EL (cell line): ENCODE measurements at regions not wholly inside any gene's neighbourhood (a gene's known extent, or its start where the extent isn't known, plus 50 kb on each side); places are given as distances from the start of the nearest gene placed in this dataset.
"Not testable (repeated sequence)": the region's sequence is repeated elsewhere in the genome, so short reads cannot be mapped to it uniquely, and the experiment has no call there.

ENCODE experiments used
- DNase-seq: peaks from one replicate; pipeline ENCODE4 v3.0.0-alpha.2; 2016

DNA sequence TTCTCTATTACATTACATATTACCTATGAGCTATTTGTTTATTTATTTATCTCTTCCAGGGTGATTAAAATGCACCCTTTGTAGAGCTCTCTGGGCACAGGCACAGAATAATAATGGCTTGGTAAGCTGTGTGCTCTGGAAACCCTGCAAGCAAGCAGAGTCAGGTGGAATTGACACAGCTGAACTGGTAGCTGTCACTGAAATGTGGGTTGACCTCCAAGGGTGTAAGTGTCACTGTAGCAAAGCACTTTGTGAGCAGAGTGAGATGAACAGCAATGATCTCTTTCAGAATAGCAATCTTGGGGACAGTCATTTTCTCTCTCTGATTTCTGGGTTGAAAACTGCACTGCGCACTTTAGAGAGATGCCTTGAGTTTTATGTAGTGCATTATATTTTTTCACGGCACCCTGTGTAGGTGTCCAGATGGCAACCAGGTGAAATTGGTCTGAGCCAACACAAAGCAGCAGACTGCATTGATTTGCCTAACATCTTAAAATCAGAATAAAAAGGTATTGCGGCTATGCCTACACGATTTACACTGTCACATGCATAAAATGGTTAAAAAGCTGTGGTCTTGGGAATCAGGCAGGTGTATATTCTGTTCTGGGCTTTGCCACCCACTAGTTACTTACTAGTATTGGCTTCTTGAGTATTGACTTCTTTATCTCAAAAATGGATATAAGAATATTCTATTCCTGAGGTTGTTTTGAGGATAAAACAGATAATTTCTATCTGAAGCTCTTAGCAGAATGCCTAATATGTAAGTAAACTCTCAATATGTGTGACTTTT is 450.3 kb downstream of the RAPGEF2 start:
- no peak for DNase-seq

DNA sequence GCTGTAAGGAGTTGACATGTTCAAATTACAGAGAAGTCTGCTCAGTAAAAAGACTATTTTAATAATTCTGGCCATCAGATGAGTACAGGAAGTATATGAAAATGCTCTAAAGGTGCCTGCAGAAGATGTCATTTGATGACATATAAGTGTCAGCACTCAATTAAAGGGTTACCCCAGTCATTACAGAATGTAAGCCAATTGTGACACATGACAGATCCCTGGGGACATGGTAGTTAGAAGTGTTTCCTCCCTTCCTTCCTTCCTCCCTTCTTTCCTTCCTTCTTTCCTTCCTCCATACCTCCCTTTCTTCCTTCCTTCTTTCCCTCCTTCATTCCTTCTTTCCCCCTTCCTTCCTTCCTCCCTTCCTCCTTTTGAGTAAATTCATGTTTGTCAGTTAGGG is 453.0 kb downstream of the RAPGEF2 start:
- DNase-seq, result no peak

DNA sequence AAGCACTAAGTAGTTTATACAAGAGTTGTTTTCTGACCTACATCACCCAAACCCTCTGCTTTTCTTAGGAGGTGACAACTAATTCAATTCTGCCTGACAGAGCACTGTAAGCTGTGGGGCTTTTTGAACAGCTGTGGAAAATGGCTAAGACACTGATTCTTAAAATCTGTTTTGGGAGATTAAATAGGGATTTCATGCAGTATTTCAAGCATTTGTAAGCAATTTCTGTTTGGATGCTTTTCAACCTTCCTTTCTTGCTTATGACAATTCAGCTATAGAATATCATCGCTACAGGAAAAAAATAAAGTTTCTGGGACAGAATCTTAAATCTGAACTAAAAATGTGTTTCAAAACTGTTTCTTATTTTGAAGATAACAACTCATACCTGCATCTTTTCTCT is 459.5 kb downstream of the RAPGEF2 start:
- DNase-seq, result no peak

DNA sequence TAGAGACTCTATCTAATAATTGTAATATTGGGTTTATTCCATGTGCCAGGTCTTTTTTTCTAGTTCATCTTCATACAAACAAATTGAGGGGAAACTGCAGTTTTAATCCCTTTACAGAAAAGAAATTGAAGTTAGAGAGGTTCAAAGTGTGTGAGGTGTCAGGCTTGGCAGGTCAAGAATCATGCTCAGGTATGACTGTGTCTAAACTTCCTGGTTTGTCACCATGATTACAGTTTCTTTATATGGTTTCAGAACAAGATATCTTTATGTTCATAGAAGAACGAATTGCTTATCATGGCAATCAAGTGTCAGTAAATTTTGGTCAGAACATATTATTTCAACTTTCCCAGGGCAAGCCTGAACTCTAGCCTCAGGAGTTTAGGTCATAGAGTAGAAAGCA is 460.4 kb downstream of the RAPGEF2 start:
- DNase-seq, result no peak

DNA sequence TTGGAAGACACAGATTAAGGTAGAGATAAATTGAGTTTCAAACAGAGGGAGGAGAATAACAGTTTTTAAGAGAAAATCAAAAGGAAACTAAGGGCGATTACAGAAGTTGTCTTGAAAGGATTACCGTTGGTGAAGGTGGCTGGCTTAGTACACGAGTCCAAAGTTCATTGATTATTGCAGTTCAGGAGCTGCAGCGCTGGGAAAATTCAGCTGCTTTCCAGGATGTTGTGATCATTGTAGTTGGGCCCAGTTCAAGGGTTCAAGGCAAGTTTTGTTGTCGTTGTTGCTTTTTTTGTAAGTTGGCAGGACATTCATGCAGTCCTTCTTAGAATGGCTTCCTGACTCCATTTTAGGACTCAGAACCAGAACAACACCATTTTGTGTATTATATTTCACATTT is 461.7 kb downstream of the RAPGEF2 start:
- no peak for DNase-seq

DNA sequence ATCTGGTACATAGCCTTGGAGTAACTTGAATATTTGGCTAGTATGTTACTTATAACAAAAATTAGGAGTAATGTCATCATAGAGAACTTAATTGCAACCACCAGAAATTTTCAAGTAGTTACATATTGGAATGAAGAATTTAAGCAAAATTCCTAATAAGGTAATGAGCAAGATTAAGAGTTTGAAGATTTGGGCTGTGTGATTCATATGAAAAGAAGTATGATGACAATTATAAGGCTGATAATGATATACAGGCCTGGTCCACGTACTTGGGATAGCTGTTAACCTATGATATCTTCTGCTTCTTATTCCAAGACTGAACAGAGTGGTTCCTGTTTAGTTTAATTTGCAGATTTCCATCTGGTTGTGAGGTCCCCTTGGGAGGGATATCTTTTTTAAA is 463.9 kb downstream of the RAPGEF2 start:
- no peak for DNase-seq

DNA sequence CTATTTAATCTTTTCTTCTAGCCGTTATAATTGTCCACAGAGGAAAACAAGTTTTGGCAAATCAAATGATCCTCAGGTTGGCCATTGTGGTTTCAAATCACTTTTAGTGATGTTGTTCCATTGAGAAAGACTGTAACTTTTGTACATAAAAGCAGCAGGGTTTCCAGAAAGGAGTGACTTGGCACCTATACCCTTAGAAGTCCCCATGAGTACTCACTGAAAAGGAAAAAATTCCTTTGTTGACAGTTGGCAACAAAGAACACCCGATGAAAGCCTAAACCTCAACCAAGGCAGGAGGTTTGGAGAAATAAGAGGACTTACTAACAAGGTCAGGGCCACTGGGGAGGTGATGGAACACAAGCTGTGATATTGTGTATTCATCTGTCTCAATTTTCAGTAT is 474.4 kb downstream of the RAPGEF2 start:
- no peak for DNase-seq

DNA sequence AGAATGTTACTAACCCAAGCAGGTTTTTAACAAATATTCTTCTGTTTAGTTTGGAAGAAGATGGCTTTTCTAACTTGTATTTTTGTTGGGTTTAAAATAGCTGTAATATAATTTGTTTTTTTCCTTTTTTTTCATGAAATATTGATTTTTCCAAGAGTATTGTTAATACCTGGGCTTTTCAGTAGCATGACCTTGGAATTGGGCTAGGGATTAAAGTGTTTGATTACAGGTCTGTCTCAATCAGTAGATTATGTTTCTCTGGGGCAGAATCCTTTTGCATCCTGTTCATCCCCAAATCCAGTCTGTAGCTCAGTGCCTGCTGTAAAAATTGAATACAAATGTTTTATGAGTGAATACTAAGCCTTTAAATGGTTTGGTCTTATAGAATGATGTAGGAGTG is 479.8 kb downstream of the RAPGEF2 start:
- no peak for DNase-seq

DNA sequence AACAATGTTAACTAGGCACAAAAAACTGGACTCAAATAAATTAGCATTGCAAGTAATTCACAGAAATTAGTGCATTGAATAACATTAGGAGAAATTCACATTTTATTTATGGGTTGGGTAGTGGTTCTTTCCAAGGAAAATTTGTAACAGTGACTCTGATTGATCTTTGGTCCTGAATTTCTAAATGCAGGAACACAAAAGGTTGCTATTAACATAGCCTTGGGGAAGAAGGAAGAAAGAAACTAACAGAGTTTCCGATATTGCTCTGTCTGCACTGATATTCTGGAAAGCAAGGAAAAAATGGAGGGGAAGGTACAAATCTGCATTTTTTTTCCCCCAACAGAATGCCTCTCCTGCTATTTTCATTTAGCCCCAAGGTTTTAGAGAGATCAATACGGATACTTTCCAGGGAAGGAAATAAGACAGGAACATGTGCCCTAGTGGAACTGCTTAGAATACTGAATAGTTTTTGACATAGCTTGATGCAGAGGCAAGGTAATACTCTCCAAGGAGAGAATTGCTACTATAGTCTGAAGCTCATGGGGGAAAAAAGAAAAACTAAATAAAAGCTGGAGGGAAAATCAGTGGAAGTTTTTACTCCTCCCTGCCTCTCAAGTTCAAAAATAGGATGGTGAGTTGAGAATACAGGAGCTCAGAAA is 490.1 kb downstream of the RAPGEF2 start:
- no peak for DNase-seq

DNA sequence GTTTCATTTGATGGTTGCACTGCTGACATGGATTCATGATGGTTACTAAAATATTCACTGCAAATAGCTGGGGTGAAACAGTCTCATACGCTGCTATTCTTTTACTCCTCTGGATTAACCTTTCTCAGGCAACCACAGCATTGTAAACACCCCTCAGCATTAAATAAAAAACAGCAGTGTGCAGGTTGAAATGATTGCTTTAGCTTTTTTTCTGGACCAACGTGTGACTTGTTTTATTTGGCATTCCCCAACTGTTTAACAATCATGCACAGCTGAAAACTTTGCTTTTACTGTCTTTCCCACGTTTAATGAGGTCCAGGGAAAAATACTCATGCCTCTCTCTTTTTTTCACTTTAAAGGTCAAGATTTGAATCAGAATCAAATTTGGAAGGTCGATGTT is 490.8 kb downstream of the RAPGEF2 start:
- no peak for DNase-seq

DNA sequence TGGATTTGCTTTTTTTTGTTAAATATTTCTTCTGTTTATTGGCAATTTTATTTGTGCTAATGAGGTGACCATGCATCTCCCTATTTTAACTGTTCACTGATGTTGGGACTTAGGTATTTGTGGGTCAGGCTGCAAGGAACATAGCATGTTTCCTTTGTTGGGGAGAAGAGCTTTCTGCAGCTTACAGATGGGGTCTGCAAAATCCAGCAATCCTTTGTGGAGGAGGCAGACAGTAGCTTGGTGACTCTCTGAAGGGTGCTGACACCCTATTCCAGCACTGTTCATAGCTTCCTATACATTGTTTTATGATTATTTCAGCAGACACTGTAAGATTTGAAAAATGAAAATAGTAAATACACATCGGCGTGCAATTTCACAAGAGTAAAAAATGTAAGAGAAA is 491.7 kb downstream of the RAPGEF2 start:
- no peak for DNase-seq

DNA sequence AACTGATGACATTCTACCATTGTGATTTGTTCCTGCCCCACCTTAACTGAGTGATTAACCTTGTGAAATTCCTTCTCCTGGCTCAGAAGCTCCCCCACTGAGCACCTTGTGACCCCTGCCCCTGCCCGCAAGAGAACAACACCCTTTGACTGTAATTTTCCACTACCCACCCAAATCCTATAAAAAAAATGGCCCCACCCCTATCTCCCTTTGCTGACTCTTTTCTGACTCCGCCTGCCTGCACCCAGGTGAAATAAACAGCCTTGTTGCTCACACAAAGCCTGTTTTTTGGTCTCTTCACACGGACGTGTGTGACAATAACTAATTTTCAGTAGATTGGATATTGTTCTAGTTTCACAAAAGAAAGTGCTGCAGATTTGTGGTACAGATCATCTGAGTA is 492.2 kb downstream of the RAPGEF2 start:
- not testable (repeated sequence) for DNase-seq

DNA sequence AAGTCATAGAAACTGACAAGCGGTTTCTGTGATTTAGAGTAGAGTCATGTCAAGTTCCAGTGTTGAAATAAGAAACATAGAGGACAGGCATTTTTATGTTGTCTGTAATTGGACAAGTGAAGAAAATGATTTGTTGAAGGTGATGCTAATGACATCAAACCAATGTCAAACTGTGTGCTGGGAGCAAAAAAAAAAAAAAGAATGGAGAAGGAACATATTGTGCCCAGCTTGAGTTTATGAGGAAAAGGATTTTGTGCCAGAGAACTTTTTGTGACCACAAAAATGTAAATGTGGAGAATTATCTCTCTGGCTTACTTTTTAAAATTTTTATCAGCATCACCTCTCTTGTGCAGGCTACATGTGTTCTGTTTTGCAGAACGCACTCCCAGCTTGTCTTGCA is 495.7 kb downstream of the RAPGEF2 start:
- DNase-seq, result no peak

DNA sequence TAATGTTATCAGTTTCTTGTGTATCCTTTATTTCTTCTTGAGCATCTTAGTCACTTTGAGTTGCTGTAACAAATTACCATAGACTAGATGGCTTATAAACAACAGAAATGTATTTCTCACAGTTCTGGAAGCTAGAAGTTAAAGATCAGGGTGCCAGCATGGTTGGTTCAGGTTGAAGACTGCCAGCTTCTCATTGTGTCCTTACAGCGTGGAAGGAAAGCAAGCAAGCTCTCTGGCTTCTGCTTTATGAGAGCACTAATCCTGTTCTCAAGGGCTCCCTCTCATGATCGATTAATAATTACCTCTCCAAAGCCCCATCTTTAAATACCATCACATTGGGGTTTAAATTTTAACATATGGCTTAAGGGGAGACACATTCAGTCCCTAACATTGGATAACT is 497.2 kb downstream of the RAPGEF2 start:
- no peak for DNase-seq

DNA sequence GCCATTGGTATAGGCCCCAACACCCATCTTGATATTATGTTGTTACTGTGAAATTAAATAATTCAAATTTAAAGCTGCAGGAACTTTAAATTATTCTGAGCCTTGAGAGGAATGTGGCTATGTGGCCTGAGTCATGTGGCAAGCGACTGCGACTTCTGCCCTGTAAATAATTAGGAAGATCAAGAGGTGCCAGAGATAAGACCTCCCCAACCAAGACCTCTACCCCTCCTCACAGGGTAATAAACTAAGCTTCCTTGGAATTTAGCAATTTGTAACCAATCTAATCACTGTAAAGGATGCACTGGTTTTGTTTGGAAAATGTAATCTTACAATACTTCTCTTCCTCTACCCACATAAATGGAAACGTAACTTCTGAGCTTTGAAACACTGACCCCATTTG is 501.9 kb downstream of the RAPGEF2 start:
- DNase-seq, result no peak

DNA sequence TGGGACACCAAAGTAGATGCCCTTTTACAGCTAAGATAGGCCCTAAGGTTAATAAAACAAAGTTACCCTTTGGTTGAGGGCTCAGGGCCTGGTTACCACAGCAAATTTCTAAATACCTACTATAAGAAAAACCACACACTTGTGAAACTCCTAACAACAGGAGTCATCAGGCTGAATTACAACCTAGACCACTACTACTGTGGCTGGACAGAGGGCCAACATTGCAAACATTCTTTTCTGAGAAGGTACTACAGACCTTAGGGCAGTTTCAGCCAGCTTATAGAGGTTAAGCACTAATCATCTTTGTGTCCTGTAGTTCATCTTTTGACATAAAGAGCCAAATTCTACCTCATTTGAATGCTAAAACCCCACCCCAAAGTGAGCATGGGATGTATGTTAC is 504.0 kb downstream of the RAPGEF2 start:
- DNase-seq, result no peak

DNA sequence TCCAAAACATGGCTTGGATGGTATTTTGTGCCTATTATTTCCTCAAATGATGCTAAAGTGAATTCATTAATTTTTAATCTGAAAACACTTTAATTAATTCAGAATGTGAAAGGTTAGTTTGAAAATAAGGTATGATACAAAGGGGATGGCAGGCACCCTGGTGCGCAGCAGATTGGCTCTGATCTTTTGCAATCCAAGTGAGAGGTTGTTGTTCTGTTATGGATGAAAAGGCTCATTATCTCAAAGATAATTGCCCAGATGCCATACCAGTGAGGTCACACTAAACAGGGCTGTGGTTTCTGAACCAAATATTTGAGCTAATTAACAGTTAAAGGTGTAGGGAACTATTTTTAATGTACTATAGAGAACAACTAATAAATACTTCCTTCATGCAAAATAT is 504.9 kb downstream of the RAPGEF2 start:
- no peak for DNase-seq

DNA sequence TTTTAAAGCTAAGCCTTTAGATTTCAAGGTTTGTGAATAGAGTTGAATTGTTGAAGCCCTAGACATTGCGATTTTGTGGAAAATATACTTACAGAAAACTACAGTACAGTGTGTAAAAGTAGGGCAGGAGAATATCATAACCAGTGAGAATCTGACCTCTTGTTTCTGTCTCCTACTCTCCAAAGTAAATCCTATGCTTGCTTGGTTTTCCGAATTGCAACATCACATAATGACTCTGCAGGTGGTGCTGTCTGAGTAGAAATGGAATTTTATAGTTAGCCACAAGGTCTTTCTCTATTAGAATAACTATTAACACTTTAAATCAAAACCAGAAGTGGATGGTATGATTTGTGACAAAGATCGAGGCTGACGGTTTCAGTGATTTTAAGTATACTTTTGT is 505.6 kb downstream of the RAPGEF2 start:
- no peak for DNase-seq

DNA sequence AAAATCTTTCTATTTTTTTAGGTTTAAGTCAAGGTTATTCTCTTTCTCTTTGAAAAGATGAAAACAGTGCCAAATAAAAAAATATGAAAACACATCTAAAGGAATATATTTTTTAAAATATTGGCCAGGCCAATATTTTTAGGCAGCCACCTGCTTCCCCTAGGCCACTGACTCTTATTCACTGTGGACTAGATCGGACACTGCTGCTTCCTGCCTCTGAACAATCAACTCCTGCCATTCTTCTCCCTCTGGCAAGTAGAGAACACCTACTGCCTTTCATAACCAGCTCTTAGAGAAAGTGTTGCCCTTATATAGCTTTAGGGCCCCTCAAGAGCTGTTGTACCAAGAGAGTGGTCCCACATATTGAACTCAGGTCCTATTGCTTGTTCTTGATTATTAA is 529.2 kb downstream of the RAPGEF2 start:
- no peak for DNase-seq

DNA sequence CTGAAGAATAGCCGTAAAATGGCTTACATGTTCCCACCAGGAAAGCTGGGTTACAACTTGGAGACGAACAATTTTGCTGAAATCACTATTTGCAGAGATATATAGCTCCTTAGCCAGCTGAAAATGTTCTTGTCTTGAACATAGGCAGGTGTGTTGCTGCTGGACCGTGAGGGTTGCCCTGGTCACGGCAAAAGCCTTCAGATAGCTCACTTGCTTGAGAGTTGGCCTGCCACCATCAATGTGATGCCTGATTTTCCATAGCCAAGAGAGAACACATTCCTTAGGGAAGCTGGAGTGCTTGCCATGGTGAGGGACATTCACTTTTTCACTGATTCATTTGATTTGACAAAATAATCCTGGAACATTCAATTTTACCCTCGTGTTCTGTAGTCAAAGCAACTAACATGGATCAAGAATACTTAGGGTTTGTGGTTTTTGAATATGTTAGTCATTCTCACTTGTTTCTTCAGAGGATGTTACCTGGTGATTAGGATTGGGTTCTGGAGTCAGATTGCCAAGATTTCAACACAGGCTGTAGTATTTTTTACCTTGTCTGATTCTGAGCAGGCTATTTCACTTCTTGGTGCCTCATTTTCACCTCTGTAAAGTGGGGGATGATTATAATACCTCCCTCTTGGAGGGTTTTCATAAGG is 536.9 kb downstream of the RAPGEF2 start:
- no peak for DNase-seq

DNA sequence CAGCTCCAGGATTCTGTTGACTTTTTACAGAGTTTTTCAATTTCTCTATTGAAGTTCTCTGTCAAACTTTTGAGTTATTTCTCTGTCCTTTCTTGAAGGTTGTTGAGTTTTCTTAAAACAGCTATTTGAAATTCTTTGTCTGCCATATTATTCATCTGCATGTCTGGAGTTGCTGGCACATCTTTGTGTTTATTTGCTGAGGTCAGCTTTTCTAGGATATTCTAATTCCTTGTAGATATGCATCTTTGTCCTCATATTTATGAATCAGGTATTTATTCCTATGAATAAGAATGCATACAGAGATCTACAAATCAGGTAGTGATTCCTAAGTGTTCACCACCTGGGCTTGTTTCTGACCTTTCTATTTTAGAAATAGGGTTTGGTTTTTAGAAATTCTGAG is 546.4 kb downstream of the RAPGEF2 start:
- no peak for DNase-seq

DNA sequence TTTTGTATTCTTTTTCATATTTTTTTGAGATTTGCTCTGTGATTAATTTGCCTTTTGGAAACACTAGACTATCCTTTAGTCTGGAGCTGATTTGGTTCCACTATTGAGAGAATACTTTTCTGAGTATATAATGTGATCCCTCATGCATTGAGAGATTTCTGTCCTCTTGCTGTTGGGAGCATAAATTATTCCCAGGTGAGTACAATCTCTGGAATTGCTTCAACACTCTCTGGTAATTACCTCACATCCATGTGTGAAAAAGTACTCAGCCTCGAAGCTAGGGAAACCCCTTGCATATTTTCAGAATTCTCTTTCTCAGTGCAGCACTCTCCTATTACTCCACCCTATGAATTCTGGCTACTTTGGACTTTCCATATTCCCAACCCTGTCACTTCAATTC is 550.0 kb downstream of the RAPGEF2 start:
- no peak for DNase-seq

DNA sequence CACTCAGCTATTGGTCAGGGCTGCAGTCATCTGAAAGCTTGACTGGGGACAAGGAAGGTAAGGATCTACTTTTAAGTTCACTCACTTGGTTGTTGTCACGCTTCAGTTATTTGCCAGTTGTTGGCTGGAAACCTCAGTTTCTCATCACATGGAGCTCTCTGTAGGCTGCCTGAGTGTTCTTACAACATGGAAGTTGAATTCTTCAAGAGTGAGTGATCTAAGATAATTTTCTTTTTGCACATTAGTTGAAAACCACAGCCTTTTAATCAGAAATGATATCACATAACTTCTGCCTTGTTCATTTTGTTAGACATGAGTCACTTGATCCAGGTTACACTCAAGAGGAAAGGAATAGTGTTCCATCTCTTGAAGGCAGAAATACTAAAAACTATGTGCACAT is 552.7 kb downstream of the RAPGEF2 start:
- peak; percentile 51 for DNase-seq

DNA sequence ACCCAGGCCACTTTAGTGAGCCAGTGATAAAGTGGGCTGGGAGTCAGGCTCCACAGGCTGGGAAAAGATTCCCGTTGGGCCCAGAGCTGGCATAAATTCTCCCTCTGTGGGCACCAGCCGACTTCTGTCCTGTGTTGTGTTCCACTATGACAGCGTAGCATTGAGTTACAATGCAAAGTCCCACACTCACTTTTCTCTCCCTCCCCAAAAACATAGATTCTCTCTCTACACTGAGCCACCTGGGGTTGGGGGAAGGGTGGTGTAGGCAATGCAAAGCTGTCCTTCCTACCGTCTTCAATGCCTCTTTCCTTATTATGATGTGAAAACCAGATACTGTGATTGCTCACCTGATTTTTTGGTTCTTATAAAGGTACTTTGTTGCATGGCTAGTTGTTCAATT is 566.2 kb downstream of the RAPGEF2 start:
- DNase-seq, result no peak
